ENCODE measurements at regions not wholly inside any gene's neighbourhood (a gene's known extent, or its start where the extent isn't known, plus 50 kb on each side); places are given as distances from the start of the nearest gene placed in this dataset.

GRCh38 chr13:31614704-31615103, 124.6 kb upstream of the RXFP2 start:
- TF ChIP-seq CTCF (IDR thresholded peaks at IDR 0.05): no peak
- H3K27me3 ChIP-seq: no peaks in the 10 kb centered on the region
- no peak overlapping the region for H3K27ac ChIP-seq
- intact Hi-C loops (cut with DNase I; ENCODE audit: low total_unique reads): no loop called here
- no peak overlapping the region for H3K4me3 ChIP-seq
- H3K4me1 ChIP-seq: no peaks in the 10 kb centered on the region
- H3K36me3 ChIP-seq: no peaks in the 10 kb centered on the region
- peaks cover 0 to 10% (median 0%) of the 10 kb centered on the region in 3 donors for H3K9me3 ChIP-seq
- no peak for DNase-seq

- DNase-seq: no peak
- no peak for TF ChIP-seq CTCF (IDR thresholded peaks at IDR 0.05)
- Histone ChIP-seq H3K27ac (no peak overlapping the region), H3K4me3 (no peak overlapping the region), H3K4me1 (no peaks in the 10 kb centered on the region), H3K9me3 (no peaks in the 10 kb centered on the region), H3K27me3 (no peaks in the 10 kb centered on the region), H3K36me3 (no peaks in the 10 kb centered on the region)
- intact Hi-C loops (cut with DNase I; ENCODE audit: low total_unique reads): no loop called here
Measured at GRCh38 chr13:31625115-31625514, 114.2 kb upstream of the RXFP2 start.

GRCh38 chr13:31627097-31627845, 112.1 kb upstream of the RXFP2 start:
- H3K27me3 ChIP-seq: no peaks in the 10 kb centered on the region
- no peak for DNase-seq
- H3K4me3 ChIP-seq: no peak overlapping the region
- no peaks in the 10 kb centered on the region for H3K9me3 ChIP-seq
- no peak for TF ChIP-seq CTCF (IDR thresholded peaks at IDR 0.05)
- no peaks in the 10 kb centered on the region for H3K36me3 ChIP-seq
- no peaks in the 10 kb centered on the region for H3K4me1 ChIP-seq
- intact Hi-C loops (cut with DNase I; ENCODE audit: low total_unique reads): no loop called here
- no peak overlapping the region for H3K27ac ChIP-seq

- no peak overlapping the region for H3K27ac ChIP-seq
- no peaks in the 10 kb centered on the region for H3K9me3 ChIP-seq
- no peak for TF ChIP-seq CTCF (IDR thresholded peaks at IDR 0.05)
- H3K27me3 ChIP-seq: no peaks in the 10 kb centered on the region
- H3K36me3 ChIP-seq: no peaks in the 10 kb centered on the region
- no peak overlapping the region for H3K4me3 ChIP-seq
- intact Hi-C loops (cut with DNase I; ENCODE audit: low total_unique reads): no loop called here
- no peaks in the 10 kb centered on the region for H3K4me1 ChIP-seq
- no peak for DNase-seq
Measured at GRCh38 chr13:31629085-31629780, 110.1 kb upstream of the RXFP2 start.

- no peaks in the 10 kb centered on the region for H3K36me3 ChIP-seq
- no peak for DNase-seq
- H3K9me3 ChIP-seq: no peaks in the 10 kb centered on the region
- no peaks in the 10 kb centered on the region for H3K4me1 ChIP-seq
- H3K4me3 ChIP-seq: no peak overlapping the region
- intact Hi-C loops (cut with DNase I; ENCODE audit: low total_unique reads): no loop called here
- H3K27me3 ChIP-seq: no peaks in the 10 kb centered on the region
- no peak overlapping the region for H3K27ac ChIP-seq
- no peak for TF ChIP-seq CTCF (IDR thresholded peaks at IDR 0.05)
Measured at GRCh38 chr13:31631071-31631470, 108.3 kb upstream of the RXFP2 start.
